ENCODE measurements at regions not wholly inside any gene's neighbourhood (a gene's known extent, or its start where the extent isn't known, plus 50 kb on each side); places are given as distances from the start of the nearest gene placed in this dataset.

DNA sequence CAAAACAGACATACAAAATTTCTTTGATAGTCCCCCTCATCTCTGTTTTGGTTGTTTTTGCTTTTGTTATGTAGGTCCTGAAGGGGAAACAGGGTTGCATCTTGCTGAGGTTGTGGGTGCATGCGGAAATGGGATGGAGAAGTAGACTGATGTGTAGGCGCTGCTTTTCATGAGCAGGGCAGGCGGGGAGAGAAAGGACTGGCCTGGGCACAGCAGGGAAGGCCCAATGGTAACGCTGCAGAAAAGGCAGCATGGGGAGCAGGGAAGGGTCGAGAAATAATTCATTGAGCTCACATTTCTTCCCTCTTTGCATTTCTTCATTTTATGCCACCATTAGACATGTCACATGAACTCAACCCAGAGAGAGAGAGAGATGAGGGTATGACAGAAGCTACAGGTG lies 74.3 kb upstream of the CCN2 start:
- TF ChIP-seq RXRA (IDR thresholded peaks at IDR 0.05; ENCODE audit: borderline replicate concordance, low read depth) (no peak), CHD2 (IDR thresholded peaks at IDR 0.05; ENCODE audit: low read length, partially characterized antibody) (no peak), POLR2AphosphoS5 (IDR thresholded peaks at IDR 0.05; ENCODE audit: low read depth, low read length) (no peak), RAD21 (IDR thresholded peaks at IDR 0.05; ENCODE audit: low read length) (no peak), TEAD4 (IDR thresholded peaks at IDR 0.05; ENCODE audit: borderline replicate concordance, insufficient read depth) (no peak), EZH2phosphoT487 (IDR thresholded peaks at IDR 0.05; ENCODE audit: borderline replicate concordance, low read depth) (no peak), ELF1 (IDR thresholded peaks at IDR 0.05) (no peak), MXI1 (IDR thresholded peaks at IDR 0.05; ENCODE audit: low read depth, low read length) (no peak)
- TF ChIP-seq, protein P1, sequence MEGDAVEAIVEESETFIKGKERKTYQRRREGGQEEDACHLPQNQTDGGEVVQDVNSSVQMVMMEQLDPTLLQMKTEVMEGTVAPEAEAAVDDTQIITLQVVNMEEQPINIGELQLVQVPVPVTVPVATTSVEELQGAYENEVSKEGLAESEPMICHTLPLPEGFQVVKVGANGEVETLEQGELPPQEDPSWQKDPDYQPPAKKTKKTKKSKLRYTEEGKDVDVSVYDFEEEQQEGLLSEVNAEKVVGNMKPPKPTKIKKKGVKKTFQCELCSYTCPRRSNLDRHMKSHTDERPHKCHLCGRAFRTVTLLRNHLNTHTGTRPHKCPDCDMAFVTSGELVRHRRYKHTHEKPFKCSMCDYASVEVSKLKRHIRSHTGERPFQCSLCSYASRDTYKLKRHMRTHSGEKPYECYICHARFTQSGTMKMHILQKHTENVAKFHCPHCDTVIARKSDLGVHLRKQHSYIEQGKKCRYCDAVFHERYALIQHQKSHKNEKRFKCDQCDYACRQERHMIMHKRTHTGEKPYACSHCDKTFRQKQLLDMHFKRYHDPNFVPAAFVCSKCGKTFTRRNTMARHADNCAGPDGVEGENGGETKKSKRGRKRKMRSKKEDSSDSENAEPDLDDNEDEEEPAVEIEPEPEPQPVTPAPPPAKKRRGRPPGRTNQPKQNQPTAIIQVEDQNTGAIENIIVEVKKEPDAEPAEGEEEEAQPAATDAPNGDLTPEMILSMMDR (IDR thresholded peaks at IDR 0.05), result no peak
- TF ChIP-seq, protein P2, sequence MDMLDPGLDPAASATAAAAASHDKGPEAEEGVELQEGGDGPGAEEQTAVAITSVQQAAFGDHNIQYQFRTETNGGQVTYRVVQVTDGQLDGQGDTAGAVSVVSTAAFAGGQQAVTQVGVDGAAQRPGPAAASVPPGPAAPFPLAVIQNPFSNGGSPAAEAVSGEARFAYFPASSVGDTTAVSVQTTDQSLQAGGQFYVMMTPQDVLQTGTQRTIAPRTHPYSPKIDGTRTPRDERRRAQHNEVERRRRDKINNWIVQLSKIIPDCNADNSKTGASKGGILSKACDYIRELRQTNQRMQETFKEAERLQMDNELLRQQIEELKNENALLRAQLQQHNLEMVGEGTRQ (IDR thresholded peaks at IDR 0.05; ENCODE audit: borderline replicate concordance, low read depth, low read length), result no peak

Data from SK-N-SH (cell line).